K562 (cell line): ENCODE measurements at regions not wholly inside any gene's neighbourhood (a gene's known extent, or its start where the extent isn't known, plus 50 kb on each side); places are given as distances from the start of the nearest gene placed in this dataset.
A peak's percentile ranks its signal among the peaks of the same experiment; 100 is the strongest.

Experiments used
- ATAC-seq: fragments of 200-7000 bp; cut with Tn5 transposase; 3 replicates; pipeline ENCODE4 v1.9.1; 2020; ENCODE audit warnings: moderate library complexity
- BruUV-seq: library from RNA; stranded (reverse); fragments of 400-500 nt; replicated peaks from 2 replicates; lab custom pipeline; 2021; lab: Mats Ljungman, UMichigan
- CTCF ChIA-PET: fragments of 300-600 bp; formaldehyde crosslinking; extraction: SDS; loops from one replicate; lab custom pipeline; 2021; ENCODE audit warnings: low intra/inter-chr PET ratio; lab: Yijun Ruan, JAX
- POLR2A ChIA-PET: fragments of 300-600, 350-650 bp; sonication (Branson Sonifier 250); formaldehyde crosslinking; extraction: SDS; loops from one replicate; lab custom pipeline; 2021; ENCODE audit warnings: antibody characterized with exemption, inconsistent platforms; lab: Yijun Ruan, JAX
- DNase-seq, 4 experiments: peaks; one replicate each; pipeline versions ENCODE4 v3.0.0 to v3.0.0-alpha.2; 2011 to 2018; ENCODE audit warnings: low spot score in 3 of 4, mixed read lengths in 3 of 4; ENCODE audit errors: extremely low read depth in 1 of 4
- FAIRE-seq: peaks from 2 replicates; lab custom pipeline; 2011; peaks lifted over from hg19 to GRCh38; lab: Jason Lieb, UNC
- H2AFZ ChIP-seq: 2 replicates; pipeline ENCODE4 v1.6.0; 2011; ENCODE audit warnings: low read depth, low read length, control low read depth, inconsistent platforms
- H3K27ac ChIP-seq: fragments of 200-600 bp; 3 replicates; pipeline ENCODE4 v1.8.0; 2011; ENCODE audit warnings: low read depth, mild to moderate bottlenecking, control low read depth, inconsistent platforms, low read length, moderate library complexity, mixed read lengths; ENCODE audit errors: extremely low read depth
- H3K27me3 ChIP-seq, 2 experiments: fragments of 300-600 bp in 1 of 2; 2 replicates in 1 of 2; 3 replicates in 1 of 2; pipeline versions ENCODE4 v1.6.0 to v1.8.0; 2011; ENCODE audit warnings: inconsistent platforms in 2 of 2, low read length in 2 of 2, mild to moderate bottlenecking in 1 of 2, mixed read lengths in 1 of 2, moderate library complexity in 1 of 2; ENCODE audit not compliant: control insufficient read depth in 2 of 2, insufficient read depth in 2 of 2
- H3K36me3 ChIP-seq: fragments of 300-600 bp; 3 replicates; pipeline ENCODE4 v1.8.0; 2011; ENCODE audit warnings: mild to moderate bottlenecking, low read length, inconsistent platforms; ENCODE audit not compliant: control insufficient read depth, insufficient read depth
- H3K4me1 ChIP-seq, 2 experiments: fragments of 200-600 bp in 1 of 2; replicated peaks in 1 of 2; 2 replicates in 1 of 2; 3 replicates in 1 of 2; pipeline versions ENCODE4 v1.5.1 to v1.8.0; 2011; ENCODE audit warnings: inconsistent platforms in 2 of 2, low read length in 2 of 2, mild to moderate bottlenecking in 1 of 2, mixed read lengths in 1 of 2, moderate library complexity in 1 of 2; ENCODE audit not compliant: control insufficient read depth in 2 of 2, insufficient read depth in 2 of 2
- H3K4me2 ChIP-seq: 2 replicates; pipeline ENCODE4 v1.6.1; 2011; ENCODE audit warnings: low read length, control low read depth, inconsistent platforms, mixed read lengths; ENCODE audit not compliant: insufficient read depth
- H3K4me3 ChIP-seq: fragments of 200-600 bp; sonication (generic), shearing (Covaris generic); 2 replicates; pipeline ENCODE4 v1.5.1; 2016; ENCODE audit warnings: control low read depth, inconsistent platforms
- H3K79me2 ChIP-seq: fragments of 200-600 bp; 3 replicates; pipeline ENCODE4 v1.8.0; 2011; ENCODE audit warnings: low read length, inconsistent platforms; ENCODE audit not compliant: control insufficient read depth, insufficient read depth
- H3K9ac ChIP-seq, 2 experiments: 2 replicates each; pipeline versions ENCODE4 v1.6.0 to v1.6.1; 2011; ENCODE audit warnings: low read depth in 2 of 2, low read length in 2 of 2, control low read depth in 1 of 2, inconsistent platforms in 1 of 2, mild to moderate bottlenecking in 1 of 2, mixed read lengths in 1 of 2; ENCODE audit not compliant: insufficient read depth in 1 of 2
- H3K9me1 ChIP-seq: one replicate; pipeline ENCODE4 v1.6.0; 2011; ENCODE audit warnings: inconsistent platforms, mild to moderate bottlenecking, low read length, moderate library complexity; ENCODE audit not compliant: control insufficient read depth, insufficient read depth
- H3K9me3 ChIP-seq: replicated peaks from 2 replicates; pipeline ENCODE4 v1.5.1; 2011; ENCODE audit warnings: low read depth, low read length, inconsistent platforms; ENCODE audit not compliant: control insufficient read depth, insufficient read depth
- H4K20me1 ChIP-seq: replicated peaks from 2 replicates; pipeline ENCODE4 v1.6.1; 2011; ENCODE audit warnings: low read length, inconsistent platforms, mixed read lengths; ENCODE audit not compliant: control insufficient read depth, insufficient read depth
- CHD2 ChIP-seq: IDR thresholded peaks from 2 replicates; pipeline ENCODE4 v1.6.1; 2011; ENCODE audit warnings: low read depth, low read length
- MCM7 ChIP-seq, 2 experiments: fragments of 450-650 bp; IDR thresholded peaks; 2 replicates each; pipeline ENCODE4 v1.6.1; 2016 to 2018
- SMARCC2 ChIP-seq: fragments of 450-650 bp; IDR thresholded peaks from 2 replicates; pipeline ENCODE4 v1.6.1; 2017; ENCODE audit warnings: antibody characterized with exemption, moderate library complexity, mild to moderate bottlenecking, low read depth
- ZFP36 ChIP-seq: fragments of 150-350 bp; IDR thresholded peaks from 2 replicates; pipeline ENCODE4 v1.6.1; 2018; ENCODE audit warnings: low read length, low read depth; ENCODE audit not compliant: partially characterized antibody
- ZNF766 ChIP-seq: fragments of 200-800 bp; sonication (Bioruptor generic); conservative IDR thresholded peaks from 2 replicates; pipeline ENCODE4 v1.6.1; 2016; ENCODE audit warnings: missing genetic modification characterization, missing compliant biosample characterization
- WGBS: fragments of 100-300 bp; shearing (Covaris generic); methylation state at CpG from one replicate; pipeline ENCODE4 v1.1.6; 2016; ENCODE audit warnings: low coverage, mixed read lengths; ENCODE audit not compliant: insufficient coverage; ENCODE audit errors: missing lambda C conversion rate; 5-methylcytosine and 5-hydroxymethylcytosine counted together
- in situ Hi-C: fragments of 300-500 bp; cut with MboI; formaldehyde crosslinking; loops from 4 replicates; pipeline ENCODE4 v1.15.0; 2018; ENCODE audit warnings: inconsistent platforms, mixed read lengths
- intact Hi-C: fragments of 100-400 bp; cut with micrococcal nuclease; formaldehyde crosslinking; loops from 2 replicates; pipeline ENCODE4 v1.14.2; 2022

GRCh38 chr13:97161582-97162231, 60.4 kb upstream of the MBNL2 start:
- no TSS peak for BruUV-seq
- ChIA-PET POLR2A (no interaction called here), CTCF (no interaction called here)
- Histone ChIP-seq H3K36me3 (no peaks in the 10 kb centered on the region), H3K4me3 (no peak overlapping the region), H3K4me2 (no peak overlapping the region), H3K27me3 (no peaks in the 10 kb centered on the region), H3K4me1 (no peaks in the 10 kb centered on the region; a peak in 1 of 5 replicates), H3K27ac (no peak overlapping the region), H3K9me3 (no peaks in the 10 kb centered on the region), H2AFZ (no peak overlapping the region), H3K79me2 (no peaks in the 10 kb centered on the region), H4K20me1 (no peaks in the 10 kb centered on the region), H3K9ac (no peak overlapping the region), H3K9me1 (no peaks in the 10 kb centered on the region)
- intact Hi-C loops (no loop called here), in situ Hi-C loops (no loop called here)
- FAIRE-seq (no peak), DNase-seq (no peak), ATAC-seq (no peak)
- TF ChIP-seq CHD2, result peak; percentile 51; the same call in 1 of the 2 replicates
- TF ChIP-seq ZNF766, result peak; percentile 80
- TF ChIP-seq ZFP36, result peak; percentile 78
- TF ChIP-seq MCM7 (IDR thresholded peaks at IDR 0.05), result no peak
- TF ChIP-seq SMARCC2, result no peak
- 24% methylated on average over 4 of the region's 5 CpGs for WGBS
